Natural killer cell (primary cell): ENCODE measurements at regions not wholly inside any gene's neighbourhood (a gene's known extent, or its start where the extent isn't known, plus 50 kb on each side); places are given as distances from the start of the nearest gene placed in this dataset.
"Not testable (repeated sequence)": the region's sequence is repeated elsewhere in the genome, so short reads cannot be mapped to it uniquely, and the experiment has no call there.

Source experiments
- ATAC-seq, 3 donors: fragments of 150-1000 bp in 2 of 3; fragments of 200-7000 bp in 1 of 3; cut with Tn5 transposase; 1 replicate in 1 of 3; 2 replicates in 2 of 3; pipeline ENCODE4 v1.10.0; 2021; ENCODE audit warnings: mild to moderate bottlenecking in 2 of 3, moderate library complexity in 2 of 3
- DNase-seq, 2 donors: peaks; one replicate each; pipeline versions ENCODE4 v3.0.0 to v3.0.0-alpha.2; 2013 to 2021; ENCODE audit warnings: mixed read lengths in 1 of 2
- H3K27ac ChIP-seq: one replicate; pipeline ENCODE4 v1.5.1; 2013; ENCODE audit warnings: mild to moderate bottlenecking, low read length
- H3K27me3 ChIP-seq: one replicate; pipeline ENCODE4 v1.6.1; 2013; ENCODE audit warnings: low read length; ENCODE audit not compliant: control insufficient read depth, insufficient read depth
- H3K36me3 ChIP-seq: one replicate; pipeline ENCODE4 v1.6.1; 2013; ENCODE audit warnings: low read length; ENCODE audit not compliant: control insufficient read depth, insufficient read depth
- H3K4me1 ChIP-seq: one replicate; pipeline ENCODE4 v1.6.1; 2013; ENCODE audit warnings: low read length; ENCODE audit not compliant: control insufficient read depth, insufficient read depth
- H3K4me3 ChIP-seq: one replicate; pipeline ENCODE4 v1.5.1; 2013; ENCODE audit warnings: low read length
- H3K9me3 ChIP-seq: one replicate; pipeline ENCODE4 v1.6.1; 2013; ENCODE audit warnings: low read length; ENCODE audit not compliant: control insufficient read depth, insufficient read depth
- H3K27ac Mint-ChIP-seq, 2 donors: one replicate each; pipeline ENCODE4 v1.8.0; 2022; ENCODE audit warnings: mild to moderate bottlenecking in 2 of 2, mixed read lengths in 2 of 2, moderate library complexity in 1 of 2
- H3K27me3 Mint-ChIP-seq, 2 donors: one replicate each; pipeline ENCODE4 v1.8.0; 2022; ENCODE audit warnings: low read depth in 2 of 2, mixed read lengths in 2 of 2
- H3K36me3 Mint-ChIP-seq: one replicate; pipeline ENCODE4 v1.8.0; 2022; ENCODE audit warnings: mixed read lengths
- H3K4me1 Mint-ChIP-seq, 2 donors: one replicate each; pipeline ENCODE4 v1.8.0; 2022; ENCODE audit warnings: mixed read lengths in 2 of 2
- H3K4me3 Mint-ChIP-seq: one replicate; pipeline ENCODE4 v1.8.0; 2022; ENCODE audit warnings: mild to moderate bottlenecking, moderate library complexity, mixed read lengths
- H3K9me3 Mint-ChIP-seq, 2 donors: one replicate each; pipeline ENCODE4 v1.8.0; 2022; ENCODE audit warnings: mixed read lengths in 2 of 2
- WGBS: methylation state at CpG from one replicate; pipeline ENCODE4 v1.1.7; 2013; ENCODE audit warnings: missing lambda C conversion rate; ENCODE audit not compliant: insufficient coverage; 5-methylcytosine and 5-hydroxymethylcytosine counted together
- intact Hi-C: fragments of 100-400 bp; cut with micrococcal nuclease; formaldehyde crosslinking; loops from one replicate; pipeline ENCODE4 v1.14.2; 2022
- TF ChIP-seq, protein P1 (sequence below): fragments of 200-600 bp; IDR thresholded peaks from one replicate; pipeline ENCODE4 v1.8.0; 2022; ENCODE audit warnings: antibody characterized with exemption

- H3K4me1 Mint-ChIP-seq: no peaks in the 10 kb centered on the region
- H3K36me3 ChIP-seq: no peaks in the 10 kb centered on the region
- 79% methylated on average over 7 of the region's 7 CpGs for WGBS
- intact Hi-C loops: no loop called here
- no peaks in the 10 kb centered on the region for H3K27me3 ChIP-seq
- no peaks in the 10 kb centered on the region for H3K4me1 ChIP-seq
- H3K27ac ChIP-seq: no peak overlapping the region
- DNase-seq: no peak
- no peak overlapping the region for H3K4me3 ChIP-seq
- no peak for ATAC-seq
- no peaks in the 10 kb centered on the region for H3K36me3 Mint-ChIP-seq
- peaks cover 4 to 7% of the 10 kb centered on the region in 2 donors for H3K9me3 Mint-ChIP-seq
- H3K4me3 Mint-ChIP-seq: no peak overlapping the region
- H3K27me3 Mint-ChIP-seq: no peaks in the 10 kb centered on the region
- H3K9me3 ChIP-seq: no peaks in the 10 kb centered on the region
- no peak overlapping the region for H3K27ac Mint-ChIP-seq
- TF ChIP-seq, protein P1, sequence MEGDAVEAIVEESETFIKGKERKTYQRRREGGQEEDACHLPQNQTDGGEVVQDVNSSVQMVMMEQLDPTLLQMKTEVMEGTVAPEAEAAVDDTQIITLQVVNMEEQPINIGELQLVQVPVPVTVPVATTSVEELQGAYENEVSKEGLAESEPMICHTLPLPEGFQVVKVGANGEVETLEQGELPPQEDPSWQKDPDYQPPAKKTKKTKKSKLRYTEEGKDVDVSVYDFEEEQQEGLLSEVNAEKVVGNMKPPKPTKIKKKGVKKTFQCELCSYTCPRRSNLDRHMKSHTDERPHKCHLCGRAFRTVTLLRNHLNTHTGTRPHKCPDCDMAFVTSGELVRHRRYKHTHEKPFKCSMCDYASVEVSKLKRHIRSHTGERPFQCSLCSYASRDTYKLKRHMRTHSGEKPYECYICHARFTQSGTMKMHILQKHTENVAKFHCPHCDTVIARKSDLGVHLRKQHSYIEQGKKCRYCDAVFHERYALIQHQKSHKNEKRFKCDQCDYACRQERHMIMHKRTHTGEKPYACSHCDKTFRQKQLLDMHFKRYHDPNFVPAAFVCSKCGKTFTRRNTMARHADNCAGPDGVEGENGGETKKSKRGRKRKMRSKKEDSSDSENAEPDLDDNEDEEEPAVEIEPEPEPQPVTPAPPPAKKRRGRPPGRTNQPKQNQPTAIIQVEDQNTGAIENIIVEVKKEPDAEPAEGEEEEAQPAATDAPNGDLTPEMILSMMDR: no peak
These were observed 101.2 kb upstream of the TRIM24 start for GRCh38 chr7:138358850-138359341.

GRCh38 chr7:138359870-138360559 lies 100.0 kb upstream of the TRIM24 start:
- intact Hi-C loops: no loop called here
- Mint-ChIP-seq H3K27me3 (no peaks in the 10 kb centered on the region), H3K36me3 (no peaks in the 10 kb centered on the region), H3K4me1 (no peaks in the 10 kb centered on the region), H3K9me3 (peaks cover 4 to 7% of the 10 kb centered on the region in 2 donors), H3K27ac (no peak overlapping the region), H3K4me3 (no peak overlapping the region)
- DNase-seq (no peak), ATAC-seq (no peak)
- WGBS: 84% methylated on average over 6 of the region's 6 CpGs
- TF ChIP-seq, protein P1: no peak
- H3K27me3 ChIP-seq: no peaks in the 10 kb centered on the region
- H3K36me3 ChIP-seq: no peaks in the 10 kb centered on the region
- no peaks in the 10 kb centered on the region for H3K9me3 ChIP-seq
- no peak overlapping the region for H3K27ac ChIP-seq
- H3K4me3 ChIP-seq: no peak overlapping the region
- H3K4me1 ChIP-seq: no peaks in the 10 kb centered on the region

DNA sequence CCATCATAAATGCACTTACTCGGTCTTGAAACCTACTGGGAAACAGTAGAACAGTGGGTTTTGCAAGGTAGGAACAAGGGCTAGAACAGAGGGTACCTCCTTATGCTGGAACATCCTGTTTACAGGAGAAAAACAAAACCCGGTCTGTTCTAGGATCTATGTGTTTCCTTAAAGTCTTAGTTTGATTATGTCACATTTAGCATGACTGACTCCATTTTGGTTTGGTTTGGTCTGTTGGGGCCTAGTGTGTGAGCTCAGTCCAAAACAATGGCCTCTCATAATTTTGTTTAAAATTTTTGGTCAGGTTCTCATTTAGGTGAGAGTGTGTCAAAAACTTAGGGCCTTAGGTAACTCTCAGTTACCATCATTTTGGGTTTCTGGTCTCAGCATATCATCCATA lies 96.3 kb upstream of the TRIM24 start:
- Mint-ChIP-seq H3K27me3 (no peaks in the 10 kb centered on the region), H3K4me1 (no peaks in the 10 kb centered on the region), H3K36me3 (no peaks in the 10 kb centered on the region), H3K9me3 (peaks cover 5 to 8% of the 10 kb centered on the region in 2 donors), H3K27ac (no peak overlapping the region), H3K4me3 (no peak overlapping the region)
- Histone ChIP-seq H3K9me3 (peaks cover 19% of the 10 kb centered on the region), H3K27me3 (no peaks in the 10 kb centered on the region), H3K27ac (no peak overlapping the region), H3K4me3 (no peak overlapping the region), H3K4me1 (no peaks in the 10 kb centered on the region), H3K36me3 (no peaks in the 10 kb centered on the region)
- TF ChIP-seq, protein P1: no peak
- DNase-seq (no peak), ATAC-seq (no peak)
- intact Hi-C loops: no loop called here
- WGBS: 97% methylated on average over 2 of the region's 2 CpGs

DNA sequence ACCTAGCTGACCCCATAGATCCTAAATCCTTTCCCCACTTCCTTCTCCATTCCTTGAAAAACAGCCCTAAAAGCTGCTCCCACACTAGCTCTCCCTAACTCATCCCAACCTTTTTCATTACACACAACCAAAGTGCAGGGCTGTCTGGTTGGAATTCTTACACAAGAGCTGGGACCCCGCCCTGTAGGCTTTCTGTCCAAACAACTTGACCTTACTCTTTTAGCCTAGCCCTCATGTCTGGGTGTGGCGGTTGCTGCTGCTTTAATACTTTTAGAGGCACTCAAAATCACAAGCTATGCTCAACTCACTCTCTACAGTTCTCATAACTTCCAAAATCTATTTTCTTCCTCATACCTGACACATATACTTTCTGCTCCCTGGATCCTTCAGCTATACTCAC lies 93.9 kb upstream of the TRIM24 start:
- intact Hi-C loops, H3K4me1 ChIP-seq, H3K27ac ChIP-seq, H3K27me3 ChIP-seq, H3K4me3 Mint-ChIP-seq, H3K27me3 Mint-ChIP-seq, DNase-seq, ATAC-seq, H3K4me3 ChIP-seq, H3K27ac Mint-ChIP-seq, H3K9me3 Mint-ChIP-seq, H3K4me1 Mint-ChIP-seq, H3K36me3 Mint-ChIP-seq, H3K36me3 ChIP-seq: not testable (repeated sequence)
- 90% methylated on average over 2 of the region's 2 CpGs for WGBS
- peaks cover 32% of the 10 kb centered on the region for H3K9me3 ChIP-seq

GRCh38 chr7:138366676-138367075 lies 93.4 kb upstream of the TRIM24 start:
- peaks cover 12% of the 10 kb centered on the region for H3K36me3 Mint-ChIP-seq
- H3K36me3 ChIP-seq, H3K27me3 Mint-ChIP-seq, H3K27ac ChIP-seq, ATAC-seq, H3K4me1 Mint-ChIP-seq, H3K4me1 ChIP-seq, intact Hi-C loops, DNase-seq, H3K9me3 Mint-ChIP-seq, H3K27ac Mint-ChIP-seq, H3K4me3 Mint-ChIP-seq, H3K27me3 ChIP-seq, H3K4me3 ChIP-seq: not testable (repeated sequence)
- peaks cover 37% of the 10 kb centered on the region for H3K9me3 ChIP-seq
- WGBS: 95% methylated on average over 4 of the region's 4 CpGs
